HG03066 (cell line): ENCODE measurements at regions not wholly inside any gene's neighbourhood (a gene's known extent, or its start where the extent isn't known, plus 50 kb on each side); places are given as distances from the start of the nearest gene placed in this dataset.
"Not testable (repeated sequence)": the region's sequence is repeated elsewhere in the genome, so short reads cannot be mapped to it uniquely, and the experiment has no call there.

Experiments used
- ATAC-seq: cut with Tn5 transposase; IDR thresholded peaks from one replicate; pipeline ENCODE4 v1.9.1; 2021; ENCODE audit warnings: low read depth; ENCODE audit not compliant: unreplicated experiment

DNA sequence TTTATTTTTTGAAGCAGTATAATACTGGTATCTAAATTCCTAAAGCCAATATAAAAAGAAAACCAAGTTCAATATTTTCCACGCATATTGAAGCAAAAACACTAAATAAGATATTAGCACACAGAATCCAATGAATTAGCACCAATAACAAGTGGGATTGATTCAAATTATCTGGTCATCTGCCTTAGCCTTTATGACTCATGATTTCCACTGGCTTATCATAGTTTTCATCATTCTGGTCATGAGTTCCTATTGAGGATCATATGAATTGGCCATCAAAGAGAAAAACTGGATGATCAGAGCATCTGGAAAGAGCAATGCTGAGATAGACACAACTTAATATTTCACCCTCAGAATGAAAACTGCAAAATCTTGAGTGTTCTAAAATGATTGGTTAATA lies 809.9 kb downstream of the MCTP2 start:
- no peak for ATAC-seq

DNA sequence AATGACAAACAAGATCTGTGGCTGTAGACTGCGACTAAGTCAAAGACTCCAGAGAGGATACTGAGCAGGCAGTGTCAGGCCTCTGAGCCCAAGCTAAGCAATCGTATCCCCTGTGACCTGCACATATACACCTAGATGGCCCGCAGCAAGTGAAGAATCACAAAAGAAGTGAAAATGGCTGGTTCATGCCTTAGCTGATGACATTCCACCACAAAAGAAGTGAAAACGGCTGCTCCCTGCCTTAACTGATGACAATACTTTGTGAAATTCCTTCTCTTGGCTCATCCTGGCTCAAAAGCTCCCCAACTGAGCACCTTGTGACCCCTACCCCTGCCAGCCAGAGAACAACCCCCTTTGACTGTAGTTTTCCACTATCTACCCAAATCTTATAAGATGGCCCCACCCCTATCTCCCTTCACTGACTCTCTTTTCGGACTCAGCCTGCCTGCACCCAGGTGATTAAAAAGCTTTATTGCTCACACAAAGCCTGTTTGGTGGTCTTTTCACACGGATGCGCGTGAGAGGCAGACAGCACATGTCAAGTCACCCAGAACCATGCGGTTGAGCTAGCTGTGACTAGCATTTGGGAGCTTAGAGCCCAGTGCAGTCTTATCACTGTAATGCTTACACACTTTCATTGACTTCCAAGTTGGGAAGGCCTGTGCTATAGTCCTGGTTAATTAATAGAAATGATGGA lies 812.0 kb downstream of the MCTP2 start:
- ATAC-seq = not testable (repeated sequence)

DNA sequence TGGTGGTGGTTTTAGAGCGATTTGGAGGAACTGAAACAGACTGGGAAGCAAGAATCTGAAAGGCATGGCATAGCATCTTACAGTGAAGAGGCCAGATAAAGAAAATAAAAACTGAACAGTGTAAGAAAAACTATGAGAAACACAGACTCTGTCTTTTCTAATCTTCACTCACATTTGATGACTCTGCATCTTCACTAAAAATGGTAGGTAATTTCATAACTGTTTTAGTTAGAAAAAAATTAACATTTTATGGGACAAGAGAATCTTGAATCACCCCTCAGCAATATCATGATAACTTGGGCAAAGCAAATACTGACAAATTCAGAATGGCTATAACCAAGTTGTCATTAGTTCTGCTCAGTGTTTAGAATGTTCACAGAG lies 812.6 kb downstream of the MCTP2 start:
- ATAC-seq = no peak

DNA sequence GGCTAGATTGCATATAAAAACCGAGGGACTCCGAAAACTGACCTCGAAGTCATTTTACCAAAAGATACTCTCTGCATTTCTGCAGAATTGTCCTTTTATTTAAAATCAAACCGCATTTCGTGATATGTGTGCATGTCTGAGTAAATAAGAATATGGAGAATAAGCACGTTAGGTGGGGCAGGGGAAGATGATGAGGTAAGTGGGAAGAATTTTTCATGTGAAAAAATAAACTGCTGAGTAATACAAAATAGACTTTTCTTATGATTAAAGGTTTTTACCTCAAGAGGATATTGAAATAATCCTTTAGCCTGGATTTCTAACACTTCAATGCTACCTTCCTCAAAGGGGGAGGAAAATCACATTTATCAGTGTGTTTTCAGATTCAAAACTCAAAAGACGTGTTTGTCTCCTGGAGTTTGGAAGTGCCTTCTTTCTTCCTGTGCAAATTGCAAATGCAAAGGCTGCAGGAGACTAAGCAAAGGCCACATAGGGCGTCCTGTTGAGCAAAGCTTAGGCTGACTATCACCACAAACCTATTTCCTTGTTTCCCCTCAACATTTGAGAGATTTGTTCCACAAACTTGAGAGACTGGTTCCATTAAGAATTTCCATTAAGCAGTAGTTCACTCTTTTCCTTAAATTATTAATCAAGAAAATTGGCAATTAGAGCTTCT lies 813.5 kb downstream of the MCTP2 start:
- no peak for ATAC-seq

DNA sequence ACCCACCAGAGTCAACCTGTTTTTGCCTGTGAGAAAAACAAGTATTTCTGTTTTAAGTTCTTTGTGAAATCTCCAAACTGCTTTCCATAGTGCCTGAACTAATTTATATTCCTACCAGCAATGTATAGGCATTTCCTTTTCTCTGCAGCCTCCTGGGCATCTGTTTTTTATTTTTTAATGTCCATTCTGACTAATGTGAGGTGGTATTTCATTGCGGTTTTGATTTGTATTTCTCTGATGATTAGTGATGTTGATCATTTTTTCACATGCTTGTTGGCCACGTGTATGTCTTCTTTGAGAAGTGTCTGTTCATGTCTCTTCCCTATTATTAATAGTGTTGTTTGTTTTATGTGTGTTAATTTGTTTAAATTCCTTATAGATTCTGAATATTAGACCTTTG lies 820.5 kb downstream of the MCTP2 start:
- ATAC-seq = no peak

DNA sequence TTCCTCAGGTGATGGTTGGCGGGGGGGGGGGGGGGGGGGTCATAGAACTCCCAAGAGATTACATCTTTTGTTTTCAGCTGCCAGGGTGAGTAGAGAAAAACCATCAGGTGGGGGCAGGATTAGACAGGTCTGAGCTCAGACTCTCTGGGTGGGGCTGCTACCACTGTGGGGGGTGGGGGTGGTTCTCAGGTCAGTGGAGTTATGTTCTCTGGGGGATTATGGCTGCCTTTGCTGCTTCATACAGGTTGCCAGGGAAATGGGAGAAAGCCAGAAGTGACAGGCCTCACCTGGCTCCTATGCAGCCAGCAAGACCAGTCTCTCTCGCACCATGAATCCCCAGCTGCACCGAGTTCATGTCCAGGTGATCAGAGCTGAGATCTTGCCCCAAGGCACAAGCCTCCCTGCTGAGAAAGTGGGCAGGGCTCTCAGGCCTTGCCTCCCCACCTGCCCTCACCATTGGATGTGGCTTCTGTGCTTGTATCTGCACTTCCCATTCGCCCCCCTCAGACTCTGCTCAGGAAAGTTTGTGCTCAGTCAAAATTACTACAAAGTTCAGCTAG lies 828.1 kb downstream of the MCTP2 start:
- no peak for ATAC-seq

DNA sequence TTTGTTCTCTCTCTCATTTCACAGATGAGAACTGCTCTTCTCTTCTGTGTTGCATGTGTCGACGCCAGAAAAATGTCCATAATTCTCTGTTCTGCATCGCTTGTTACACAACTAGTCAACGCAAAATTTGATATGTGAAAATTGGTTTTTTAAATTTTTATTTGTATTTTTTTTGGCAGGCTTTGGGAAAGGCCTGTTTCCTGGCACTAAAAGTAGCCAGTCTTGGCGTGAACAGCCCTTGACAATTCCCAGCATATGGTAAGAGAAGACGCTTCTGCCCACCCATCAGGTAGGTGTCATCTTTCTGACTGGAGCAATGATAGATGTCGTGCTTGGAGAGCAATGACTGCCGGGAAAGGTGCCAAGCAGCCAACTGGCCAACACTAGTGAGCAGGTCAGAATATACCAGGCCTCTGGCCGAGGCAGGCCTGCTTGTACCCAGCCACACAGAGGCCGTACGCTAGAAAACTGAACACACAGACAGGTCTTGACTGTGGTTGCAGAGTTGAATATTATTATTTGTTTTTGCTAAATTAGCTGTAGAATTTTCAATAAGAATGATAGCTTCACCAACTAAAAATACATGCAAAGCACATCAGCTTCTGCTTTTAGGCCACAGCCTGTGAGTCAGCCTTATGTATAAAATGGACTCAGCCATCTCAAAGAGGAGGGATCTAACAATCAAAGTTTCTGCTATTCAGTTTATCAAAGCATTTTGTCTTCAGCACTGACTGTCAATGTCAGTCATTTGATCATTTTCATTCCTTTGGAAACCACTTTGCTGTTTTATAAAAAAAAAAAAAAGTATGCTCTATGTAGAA lies 837.5 kb downstream of the MCTP2 start:
- no peak for ATAC-seq

DNA sequence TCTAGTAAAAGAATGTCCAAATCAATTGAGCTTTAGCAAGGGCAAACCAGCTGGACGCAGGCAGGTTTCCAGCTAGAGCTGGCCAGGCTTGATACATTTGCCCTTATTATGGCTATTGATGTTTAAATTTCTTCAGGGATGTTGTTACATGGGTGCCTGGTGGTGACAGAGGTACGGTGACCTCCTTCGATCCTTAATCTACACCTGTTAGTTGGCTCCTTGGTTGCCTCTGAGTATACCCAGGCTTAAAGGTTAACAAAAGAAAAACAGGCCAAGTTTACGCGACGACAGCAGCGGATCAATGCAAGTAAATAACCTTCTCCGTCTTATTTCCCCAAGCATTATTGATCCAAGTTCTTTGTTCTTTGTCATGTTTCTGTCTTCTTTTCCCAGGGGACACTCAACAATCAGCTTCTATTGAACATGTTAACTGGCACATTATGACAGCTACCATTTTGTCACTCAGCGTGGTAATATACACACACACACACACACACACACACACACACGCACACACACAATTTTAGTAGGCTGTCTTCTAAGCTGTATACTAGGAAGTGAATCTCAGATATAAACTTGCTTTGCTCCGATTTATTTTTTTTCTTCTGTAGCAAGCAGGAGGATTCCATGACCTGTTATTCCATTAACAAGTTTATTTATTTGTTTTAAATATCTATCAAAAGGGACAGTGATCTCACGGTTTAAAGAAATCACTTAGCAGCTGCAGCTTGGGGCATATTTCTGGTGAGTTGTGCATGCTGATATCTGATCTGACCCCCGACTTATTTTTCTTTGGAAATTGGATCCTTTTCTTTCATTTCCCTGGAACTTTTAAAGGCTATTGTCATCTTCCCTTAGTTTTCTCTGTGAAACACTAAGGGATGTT lies 844.7 kb downstream of the MCTP2 start:
- ATAC-seq = no peak

DNA sequence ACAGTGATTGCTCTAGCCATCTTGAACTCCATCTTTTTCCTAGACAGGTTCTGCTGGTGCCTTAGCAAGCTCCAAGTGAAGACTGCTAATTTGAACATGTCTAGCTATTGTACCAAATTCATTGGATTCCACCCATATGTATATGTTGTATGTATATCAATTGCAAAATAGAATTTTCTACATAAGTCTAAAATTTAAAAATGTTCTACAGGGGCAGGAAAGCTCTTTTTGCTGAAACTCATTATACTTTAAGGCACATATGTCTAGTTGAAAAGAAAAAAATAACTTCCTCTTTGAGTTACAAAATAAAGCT lies 845.3 kb downstream of the MCTP2 start:
- ATAC-seq = no peak

DNA sequence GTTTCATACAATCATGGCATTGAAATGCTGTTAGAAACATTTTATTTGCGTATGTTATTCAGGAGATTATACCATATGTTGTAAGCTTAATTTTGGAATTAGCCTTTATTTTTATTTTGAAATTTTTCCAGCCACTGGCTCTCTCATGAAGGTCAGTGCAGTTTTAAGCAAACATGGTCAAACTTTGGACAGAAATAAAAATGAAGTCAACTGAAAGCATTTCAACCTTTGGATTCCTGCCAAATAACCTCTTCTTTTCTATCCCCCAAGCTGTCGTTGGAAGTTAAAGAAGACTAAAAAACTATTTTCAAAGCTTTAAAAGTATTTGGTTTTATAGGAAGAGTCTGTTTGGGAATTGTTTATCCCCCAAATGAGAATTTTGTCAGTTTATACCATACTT lies 846.6 kb downstream of the MCTP2 start:
- ATAC-seq = no peak

DNA sequence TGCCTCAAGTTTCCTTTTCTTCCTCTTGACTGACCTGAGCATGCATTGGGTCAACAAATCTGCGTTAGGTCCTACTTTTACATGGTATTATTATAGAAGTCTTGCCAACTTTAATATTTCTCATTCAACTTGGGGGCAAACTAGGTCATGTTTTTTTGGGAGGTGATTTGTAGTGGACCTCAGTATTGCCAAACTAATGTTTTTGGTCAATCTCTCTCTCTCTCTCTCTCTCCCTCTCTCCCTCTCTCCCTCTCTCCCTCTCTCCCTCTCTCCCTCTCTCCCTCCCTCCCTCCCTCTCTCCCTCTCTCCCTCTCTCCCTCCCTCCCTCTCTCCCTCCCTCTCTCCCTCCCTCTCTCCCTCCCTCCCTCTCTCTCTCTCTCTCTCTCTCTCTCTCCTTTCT lies 848.9 kb downstream of the MCTP2 start:
- not testable (repeated sequence) for ATAC-seq

DNA sequence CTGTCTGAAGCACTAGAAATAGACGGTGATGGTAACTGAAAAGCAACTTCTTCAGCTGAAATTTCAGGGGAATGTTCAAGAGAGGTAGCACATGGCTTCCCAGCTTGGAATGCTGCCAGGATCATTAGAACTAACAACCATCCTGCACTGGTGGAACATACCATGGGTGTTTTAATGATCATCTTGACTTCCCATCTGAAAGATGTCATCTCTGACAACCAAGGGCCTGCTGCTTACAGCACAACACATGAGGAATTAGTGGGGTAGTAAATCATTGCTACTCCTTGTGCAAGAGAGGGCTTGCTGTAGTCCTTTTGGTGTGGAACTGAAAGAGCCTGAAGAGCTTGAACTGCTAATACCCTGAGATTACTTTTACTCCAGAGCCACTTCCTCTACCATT lies 853.7 kb downstream of the MCTP2 start:
- ATAC-seq = no peak

DNA sequence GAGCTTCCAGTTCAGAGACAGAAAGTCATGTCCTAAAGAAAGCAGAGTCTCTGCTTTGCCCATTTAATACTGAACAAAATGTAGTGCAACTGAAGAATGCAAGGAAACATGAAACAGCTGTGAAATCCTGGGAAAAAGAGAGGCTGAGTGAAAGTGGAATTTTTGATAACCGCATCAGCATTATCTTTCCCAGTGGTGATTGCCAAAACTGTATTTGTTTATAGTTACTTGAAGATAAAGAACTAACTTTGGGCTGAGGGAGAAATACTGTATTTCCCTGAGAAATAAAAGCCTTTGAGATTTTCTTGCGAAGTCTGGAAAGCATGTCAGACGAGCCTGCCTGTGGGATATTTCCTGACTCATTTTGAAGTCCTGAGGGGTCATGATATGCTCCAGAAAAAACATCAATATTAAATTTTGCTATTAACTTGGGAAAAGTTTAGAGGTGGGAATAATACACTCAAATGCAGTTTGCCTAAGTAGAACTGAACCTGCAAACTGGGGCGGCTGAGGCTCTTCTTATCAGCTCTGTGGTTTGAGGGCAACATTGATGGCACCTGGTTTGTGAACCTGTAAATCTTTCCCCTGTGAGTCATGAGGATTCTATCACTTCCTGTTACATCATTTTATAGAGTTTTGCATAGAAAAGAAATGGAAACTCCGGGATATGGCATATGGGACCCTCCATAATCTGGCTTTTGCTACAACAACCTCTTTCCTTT lies 855.3 kb downstream of the MCTP2 start:
- ATAC-seq = no peak

DNA sequence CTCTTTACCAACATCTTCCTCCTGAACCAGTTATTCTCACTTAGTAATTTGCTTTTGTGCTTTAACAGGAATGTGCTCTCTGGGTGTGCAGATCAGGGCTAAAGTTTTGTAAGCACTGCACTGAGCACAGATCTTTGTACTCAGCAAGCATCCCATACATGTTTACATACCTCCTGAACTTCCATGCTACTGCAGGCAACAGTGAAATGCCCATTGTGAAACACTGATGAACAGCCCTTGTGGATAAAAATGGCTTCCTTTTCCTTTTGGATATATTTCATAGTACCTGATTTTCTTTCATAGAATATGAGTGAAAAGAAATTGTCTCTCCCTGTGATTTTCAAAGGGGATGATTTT lies 855.9 kb downstream of the MCTP2 start:
- no peak for ATAC-seq

DNA sequence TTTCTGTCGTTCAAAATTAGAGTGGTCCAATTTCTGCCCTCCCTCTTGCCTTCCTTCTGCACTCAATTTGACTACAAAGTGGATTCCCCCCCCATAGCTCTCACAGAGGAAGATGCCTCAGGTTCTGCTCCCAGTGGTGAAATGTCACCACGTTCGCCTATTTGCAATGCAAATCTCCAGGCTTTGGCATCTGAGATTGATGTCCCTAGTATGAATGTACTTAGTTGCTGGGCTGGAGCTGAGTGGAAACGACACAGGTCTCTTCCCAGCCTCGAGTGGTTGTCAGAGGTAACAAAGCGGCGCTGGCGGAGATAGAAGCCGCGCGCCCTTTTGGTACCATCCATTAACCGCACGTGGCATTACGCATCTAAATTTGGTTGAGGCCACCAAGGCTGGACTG lies 860.1 kb downstream of the MCTP2 start:
- no peak for ATAC-seq

DNA sequence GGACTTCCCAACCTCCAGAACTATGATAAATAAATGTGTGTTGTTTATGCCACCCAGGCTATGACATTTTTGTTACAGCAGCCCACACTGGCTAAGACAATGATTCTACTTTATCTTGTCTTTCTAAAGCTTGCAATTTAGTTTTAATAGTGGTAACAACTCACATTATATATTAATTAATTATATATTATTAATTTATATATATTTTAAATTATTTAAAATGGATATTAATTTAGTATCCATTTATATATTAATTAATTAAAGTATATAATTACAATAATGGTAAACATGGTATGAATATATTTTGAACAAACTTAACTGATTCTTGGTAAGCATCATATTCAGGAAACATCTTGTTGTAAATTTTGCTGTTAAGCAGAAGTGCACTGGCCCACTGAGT lies 863.9 kb downstream of the MCTP2 start:
- no peak for ATAC-seq

DNA sequence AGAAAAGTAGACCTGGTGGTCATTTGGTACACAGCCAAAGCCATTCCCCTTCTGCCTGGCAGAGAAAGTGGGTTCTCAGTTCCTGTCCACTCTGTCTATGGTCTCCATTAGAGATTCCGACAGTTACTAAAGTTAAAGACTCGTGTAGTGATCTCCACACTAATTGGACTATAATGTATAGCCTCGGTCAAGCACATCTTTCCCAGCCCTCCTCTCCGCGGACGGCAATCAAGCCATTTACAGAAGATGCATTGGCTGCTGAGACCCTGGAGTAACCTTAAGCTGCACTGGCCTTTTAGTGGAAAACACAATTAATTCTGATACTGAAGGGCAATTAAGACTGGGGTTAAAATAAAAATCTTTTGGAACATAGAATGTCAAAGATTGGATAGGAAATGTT lies 865.3 kb downstream of the MCTP2 start:
- ATAC-seq = no peak

DNA sequence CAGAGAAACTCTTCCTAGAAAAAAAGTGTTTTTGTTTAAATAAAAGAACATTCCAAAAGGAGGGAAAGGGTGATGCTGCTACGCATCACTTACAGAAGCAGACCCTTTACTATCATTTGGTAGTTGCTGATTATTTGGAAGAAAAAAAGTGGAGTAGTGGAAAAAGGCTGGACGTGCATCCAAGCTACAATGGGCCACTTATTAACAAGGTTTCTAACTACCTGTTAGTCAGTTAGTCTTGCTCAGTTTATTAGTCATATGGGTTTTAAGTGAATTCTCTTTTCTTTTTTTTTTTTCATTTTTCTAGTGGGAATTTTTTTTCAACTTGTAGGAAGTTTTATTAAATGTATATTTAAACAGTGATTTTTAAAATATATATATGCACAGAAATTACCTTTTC lies 866.0 kb downstream of the MCTP2 start:
- ATAC-seq = no peak

DNA sequence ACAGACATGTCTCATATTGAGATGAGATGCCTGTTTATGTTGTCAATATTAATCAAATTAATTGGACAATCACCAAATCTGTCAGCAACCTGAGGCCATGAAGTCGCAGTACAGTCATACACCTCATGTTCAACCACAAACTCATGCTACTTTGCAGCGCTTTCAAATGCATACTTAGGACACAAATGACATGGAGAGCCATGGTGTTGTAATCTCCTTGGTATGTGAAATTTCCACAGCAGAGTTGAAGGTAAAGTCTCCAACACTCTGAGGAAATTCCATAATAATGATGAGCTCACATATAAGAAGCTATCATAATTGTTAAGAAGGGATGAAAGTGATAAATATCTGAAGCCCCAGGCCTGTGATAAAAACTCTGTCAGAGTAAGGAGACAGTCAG lies 873.9 kb downstream of the MCTP2 start:
- no peak for ATAC-seq

DNA sequence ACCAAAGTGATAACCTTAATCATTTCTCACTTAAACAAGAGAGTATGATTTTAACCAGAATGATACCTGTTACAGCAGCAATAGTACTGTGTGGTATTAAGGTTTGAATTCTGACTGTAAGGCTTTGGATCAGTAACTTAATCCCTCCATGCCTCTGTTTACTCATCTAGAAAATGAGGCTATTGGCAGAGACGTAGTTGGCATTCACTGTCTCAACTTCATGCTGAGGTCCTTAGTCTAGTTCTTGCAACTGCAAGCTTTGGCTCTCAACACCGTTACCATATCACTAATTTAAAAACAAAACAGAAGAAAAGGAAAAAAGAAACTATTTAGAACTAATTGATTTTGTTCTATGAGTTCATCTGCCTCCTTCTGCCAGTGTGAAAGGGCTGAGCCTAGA lies 875.4 kb downstream of the MCTP2 start:
- no peak for ATAC-seq
